Small intestine (tissue), 7 donors: ENCODE measurements at regions not wholly inside any gene's neighbourhood (a gene's known extent, or its start where the extent isn't known, plus 50 kb on each side); places are given as distances from the start of the nearest gene placed in this dataset.

ENCODE experiments used
- DNase-seq, 2 donors: peaks; one replicate each; pipeline versions ENCODE4 v3.0.0 to v3.0.0-alpha.2; 2013
- FAIRE-seq: peaks from 2 replicates; lab custom pipeline; 2012; peaks lifted over from hg19 to GRCh38; lab: Jason Lieb, UNC
- H3K27ac ChIP-seq, 3 donors: one replicate each; pipeline ENCODE4 v1.5.1; 2013; ENCODE audit warnings: low read length in 2 of 3, mild to moderate bottlenecking in 2 of 3, control low read depth in 1 of 3, inconsistent platforms in 1 of 3, low read depth in 1 of 3, moderate library complexity in 1 of 3
- H3K27me3 ChIP-seq, 3 donors: one replicate each; pipeline ENCODE4 v1.6.1; 2013; ENCODE audit warnings: low read length in 3 of 3, inconsistent platforms in 1 of 3; ENCODE audit not compliant: control insufficient read depth in 3 of 3, insufficient read depth in 3 of 3
- H3K36me3 ChIP-seq, 3 donors: one replicate each; pipeline ENCODE4 v1.6.1; 2013; ENCODE audit warnings: low read length in 3 of 3, inconsistent platforms in 1 of 3, low read depth in 1 of 3, mild to moderate bottlenecking in 1 of 3, moderate library complexity in 1 of 3; ENCODE audit not compliant: control insufficient read depth in 3 of 3, insufficient read depth in 2 of 3
- H3K4me1 ChIP-seq, 3 donors: one replicate each; pipeline ENCODE4 v1.6.1; 2013; ENCODE audit warnings: low read length in 2 of 3, inconsistent platforms in 1 of 3, low read depth in 1 of 3, mild to moderate bottlenecking in 1 of 3, moderate library complexity in 1 of 3; ENCODE audit not compliant: control insufficient read depth in 3 of 3, insufficient read depth in 2 of 3
- H3K4me3 ChIP-seq, 3 donors: one replicate each; pipeline ENCODE4 v1.5.1; 2013; ENCODE audit warnings: low read length in 3 of 3, control low read depth in 1 of 3, inconsistent platforms in 1 of 3, low read depth in 1 of 3, mild to moderate bottlenecking in 1 of 3, moderate library complexity in 1 of 3
- H3K9me3 ChIP-seq, 2 donors: one replicate each; pipeline ENCODE4 v1.6.1; 2013; ENCODE audit warnings: low read depth in 1 of 2, low read length in 1 of 2; ENCODE audit not compliant: control insufficient read depth in 2 of 2, insufficient read depth in 1 of 2
- WGBS, 3 donors: extraction: QIAGEN DNeasy Blood & Tissue Kit; methylation state at CpG; one replicate each; pipeline ENCODE4 v1.1.7; 2013; 5-methylcytosine and 5-hydroxymethylcytosine counted together
- donor health status: healthy with polysubstance abuse.
- donor health status: control.
- donor health status: control.
- donor health status: Bipolar disorder and iron deficiency.
- donor health status: healthy.

GRCh38 chr2:189933041-189933440 is 129.5 kb downstream of the MSTN start:
- DNase-seq (no peak), FAIRE-seq (no peak)
- H3K4me1 ChIP-seq = no peaks in the 10 kb centered on the region
- no peak overlapping the region for H3K27ac ChIP-seq
- H3K9me3 ChIP-seq = no peaks in the 10 kb centered on the region
- no peak overlapping the region for H3K4me3 ChIP-seq
- no peaks in the 10 kb centered on the region for H3K36me3 ChIP-seq
- H3K27me3 ChIP-seq = no peaks in the 10 kb centered on the region
- WGBS, 3 donors = 18 to 48% (median 37%) methylated on average over 1 of the region's 1 CpG

- no peaks in the 10 kb centered on the region for H3K36me3 ChIP-seq
- DNase-seq (no peak), FAIRE-seq (no peak)
- no peaks in the 10 kb centered on the region for H3K27me3 ChIP-seq
- no peak overlapping the region for H3K4me3 ChIP-seq
- no peaks in the 10 kb centered on the region for H3K9me3 ChIP-seq
- 93 to 97% (median 97%) methylated on average over 1 of the region's 1 CpG for WGBS, 3 donors
- no peaks in the 10 kb centered on the region for H3K4me1 ChIP-seq
- no peak overlapping the region for H3K27ac ChIP-seq
Observed at GRCh38 chr2:189927823-189928222, 134.7 kb downstream of the MSTN start.
